NCI-H345 treated with DMSO at 0.1 percent for 48 hours (cell line): ENCODE measurements at regions not wholly inside any gene's neighbourhood (a gene's known extent, or its start where the extent isn't known, plus 50 kb on each side); places are given as distances from the start of the nearest gene placed in this dataset.
A peak's percentile ranks its signal among the peaks of the same experiment; 100 is the strongest.

Source experiments
- DNase-seq: peaks from one replicate; lab custom pipeline; 2025; ENCODE audit not compliant: unreplicated experiment; lab: John Stamatoyannopoulos, UW

DNA sequence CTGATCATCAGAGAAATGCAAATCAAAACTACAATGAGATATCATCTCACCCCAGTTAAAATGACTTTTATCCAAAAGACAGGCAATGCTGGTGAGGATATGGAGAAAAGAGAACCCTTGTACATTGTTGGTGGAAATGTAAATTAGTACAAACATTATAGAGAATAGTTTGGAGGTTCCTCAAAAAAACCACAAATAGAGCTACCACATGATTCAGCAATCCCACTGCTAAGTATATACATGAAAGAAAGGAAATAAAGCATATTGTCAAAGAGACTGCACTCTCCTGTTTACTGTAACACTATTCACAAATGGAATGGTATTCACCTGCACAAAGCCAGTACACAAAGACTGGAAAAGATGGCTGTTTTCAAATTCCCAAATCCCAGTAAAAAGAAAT lies 1233.7 kb downstream of the PCDH17 start:
- DNase-seq, result no peak

DNA sequence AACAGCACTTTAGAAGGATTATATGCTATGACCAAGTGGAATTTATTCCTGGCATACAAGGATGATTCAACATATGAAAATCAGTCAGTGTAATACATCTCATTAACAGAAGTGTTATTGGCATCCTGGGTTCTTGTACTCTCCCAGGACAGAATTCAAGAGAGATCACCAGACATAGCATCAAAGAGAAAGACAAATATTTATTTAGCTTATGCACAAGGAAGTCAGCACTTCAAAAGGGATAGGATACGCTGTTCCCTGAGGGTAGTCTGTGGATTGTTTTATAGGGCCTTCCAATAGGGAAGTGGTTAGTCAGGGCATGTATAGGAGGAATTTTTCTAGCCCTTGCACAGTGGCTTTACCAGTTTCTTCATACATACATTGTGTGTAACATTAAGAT lies 1238.0 kb downstream of the PCDH17 start:
- peak; percentile 10 for DNase-seq

DNA sequence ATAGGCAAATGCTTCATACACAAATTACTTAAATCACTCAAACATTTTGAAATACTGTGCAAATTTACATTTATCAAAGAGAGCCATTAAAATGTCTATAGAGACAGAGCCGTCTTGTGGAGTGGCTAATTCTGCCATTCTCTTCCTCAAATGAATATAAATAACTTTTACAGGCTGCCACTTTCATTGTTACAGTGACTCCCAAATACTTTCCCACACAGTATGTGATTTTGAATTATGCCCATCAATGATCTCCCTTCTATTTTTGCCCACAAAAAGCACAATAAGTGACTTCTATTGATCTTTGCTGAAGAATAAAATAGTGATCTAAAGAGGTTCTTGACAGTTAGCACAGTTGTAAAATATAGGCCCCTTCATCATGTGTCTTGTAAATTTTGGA lies 1244.9 kb downstream of the PCDH17 start:
- DNase-seq, result no peak

DNA sequence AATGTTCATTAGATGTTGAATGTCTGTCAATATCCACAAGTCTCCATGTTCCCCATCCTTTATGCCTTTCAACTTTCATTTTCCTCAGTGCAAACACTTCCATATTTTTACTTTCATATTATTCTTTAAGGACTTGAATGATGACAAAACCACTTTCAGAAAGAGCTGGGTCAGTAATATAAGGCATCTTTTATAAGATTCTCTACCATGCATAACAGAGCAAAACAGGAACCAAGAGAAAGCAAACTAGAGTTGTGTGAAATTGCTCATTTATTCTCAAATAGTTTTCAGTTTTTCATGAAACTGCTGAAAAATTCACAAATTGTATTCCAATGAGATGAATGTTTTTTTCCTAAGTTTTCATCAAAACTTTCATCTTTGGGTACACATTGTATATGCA lies 1247.6 kb downstream of the PCDH17 start:
- DNase-seq, result no peak

DNA sequence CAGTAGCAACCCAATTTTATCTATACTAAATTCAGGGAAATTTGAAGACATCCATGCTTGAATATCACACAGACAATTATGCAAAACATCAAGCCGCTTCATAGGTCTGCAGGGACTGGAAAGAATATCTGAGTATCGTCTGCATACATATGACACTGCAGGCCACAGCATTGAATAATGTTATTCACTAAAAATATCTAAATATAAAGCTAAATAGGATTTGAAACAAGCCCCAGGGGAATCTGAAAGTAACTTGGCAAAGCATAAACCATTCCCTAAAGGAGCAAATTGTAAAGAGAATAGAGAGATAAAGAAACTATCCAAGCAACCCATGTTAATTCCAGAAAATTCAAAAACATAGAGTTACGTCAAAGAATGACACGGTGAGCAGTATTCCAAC lies 1251.0 kb downstream of the PCDH17 start:
- no peak for DNase-seq

DNA sequence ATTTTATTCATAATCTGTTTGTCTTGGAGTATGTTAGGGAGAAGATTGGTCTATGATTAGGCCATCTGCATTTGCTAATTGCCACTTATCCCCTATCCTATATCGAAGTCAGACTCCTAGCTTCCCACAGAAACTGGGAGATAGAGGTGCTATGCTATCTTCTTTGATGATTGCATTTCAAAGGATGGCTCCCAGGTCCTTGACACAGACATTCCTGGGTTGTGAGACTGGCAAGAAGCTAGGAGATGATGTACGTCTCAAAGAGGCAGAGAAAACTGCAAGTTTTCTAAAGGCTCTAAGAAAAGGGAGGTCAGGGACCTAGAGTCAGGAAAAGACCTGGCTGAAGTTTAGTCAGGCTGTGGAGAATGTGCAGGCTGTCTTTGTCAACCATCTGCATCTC lies 1251.9 kb downstream of the PCDH17 start:
- no peak for DNase-seq

DNA sequence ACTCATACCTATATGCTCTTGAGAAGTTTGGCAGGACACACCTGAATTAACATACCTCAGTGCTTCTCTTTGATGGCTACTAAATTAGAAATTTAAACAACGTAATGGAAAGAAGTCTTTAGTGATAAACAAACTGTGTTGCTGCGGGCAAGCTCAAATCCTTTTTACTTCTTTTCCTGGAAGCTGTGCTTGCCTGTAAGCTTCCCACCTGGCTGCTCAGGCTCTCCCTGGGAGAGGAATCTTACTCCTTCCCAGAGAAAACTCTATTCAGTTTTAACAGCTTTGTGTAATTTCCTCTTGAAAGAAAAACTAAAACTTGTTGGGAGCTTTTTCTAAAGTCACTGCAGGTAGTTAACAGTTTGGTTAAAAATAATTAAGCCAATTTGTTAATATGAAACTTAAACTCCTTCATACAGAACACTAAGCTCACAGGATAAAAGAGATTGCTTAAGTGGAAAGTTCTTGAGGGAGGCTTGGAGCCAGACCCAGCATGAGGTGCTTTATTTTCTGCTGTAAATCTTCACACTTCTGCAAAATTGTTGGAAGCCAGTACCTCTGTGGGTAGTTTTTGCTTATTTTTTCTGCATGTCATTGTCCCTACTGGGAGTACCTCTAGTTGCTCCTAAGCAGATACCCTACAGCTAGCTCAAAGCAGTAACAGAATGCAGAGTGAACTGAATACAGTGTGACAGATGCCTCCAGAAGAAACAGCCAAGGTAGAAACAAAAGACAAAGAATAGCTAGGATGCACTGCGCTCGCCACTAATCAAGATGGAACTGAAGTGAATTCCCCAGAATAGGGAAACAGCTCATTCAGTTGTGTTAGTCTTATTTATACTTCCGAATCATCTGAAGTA lies 1253.0 kb downstream of the PCDH17 start:
- DNase-seq, result no peak

DNA sequence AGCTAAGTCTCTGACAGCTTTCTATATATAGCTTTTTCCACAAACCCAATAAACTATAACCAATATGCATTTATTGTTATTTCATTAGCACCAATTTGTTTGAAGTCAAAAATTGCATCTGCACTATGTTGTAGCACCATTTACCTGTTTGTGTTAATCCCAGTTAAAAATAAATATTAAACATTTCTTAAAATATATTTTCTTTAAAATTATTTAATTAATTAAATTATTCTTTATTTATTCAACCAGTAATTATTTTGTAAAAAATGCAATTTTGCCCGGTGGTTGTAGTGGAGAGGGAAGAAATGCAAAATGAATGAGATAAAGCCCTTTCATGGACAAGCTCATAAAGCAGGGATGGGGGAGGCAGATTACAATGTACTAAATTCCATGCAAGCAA lies 1257.9 kb downstream of the PCDH17 start:
- DNase-seq, result no peak

DNA sequence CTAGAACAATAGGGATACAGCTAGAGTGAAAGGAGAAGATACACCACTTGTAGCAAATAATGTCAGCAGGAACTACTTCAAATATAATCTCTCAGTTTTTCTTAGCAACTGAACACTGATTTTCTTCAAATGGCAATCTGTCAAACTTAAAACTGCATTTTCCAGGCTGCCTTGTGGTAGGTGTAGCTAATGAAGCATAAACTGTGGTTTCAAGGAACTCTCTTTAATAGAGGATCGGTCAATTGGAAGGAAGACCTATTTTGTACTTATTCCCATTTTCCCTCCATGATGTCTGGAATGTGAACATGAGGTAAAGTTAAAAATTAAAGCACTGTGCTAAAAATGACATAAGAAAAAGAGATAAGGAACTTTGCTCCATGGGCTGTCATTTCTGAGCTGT lies 1261.9 kb downstream of the PCDH17 start:
- DNase-seq, result no peak

DNA sequence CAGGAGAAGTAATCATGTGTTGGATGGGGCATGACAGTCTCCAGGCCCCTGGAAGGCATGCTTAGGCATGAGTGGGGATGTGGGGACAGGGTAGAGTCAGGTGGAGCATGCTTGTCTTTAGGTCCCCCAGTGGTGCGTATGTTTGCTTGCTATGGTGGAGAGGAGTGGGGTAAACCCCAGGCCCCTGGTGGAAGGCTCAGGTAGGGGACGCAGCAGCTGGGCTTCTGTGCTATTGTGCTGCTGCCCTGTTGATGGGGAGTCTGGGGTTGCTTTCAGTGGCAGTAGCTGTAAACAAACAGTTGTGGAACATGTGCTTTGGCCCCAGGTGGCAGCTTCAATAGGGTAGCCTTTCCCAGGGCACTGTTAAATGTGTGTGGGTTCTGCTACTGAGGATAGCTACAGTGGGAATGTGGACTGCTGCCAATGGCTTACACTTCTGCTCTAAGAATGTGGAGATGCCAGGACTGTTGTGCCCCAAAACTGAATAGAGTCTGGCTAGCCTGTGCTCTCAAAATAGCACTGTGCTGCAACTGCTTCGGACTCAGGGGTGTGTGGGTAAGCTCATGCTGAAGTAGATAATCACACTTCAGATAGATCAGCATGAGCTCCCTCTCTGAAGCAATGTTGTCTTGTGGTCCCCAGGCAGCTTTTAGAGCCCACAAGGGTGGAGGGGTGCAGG lies 1257.3 kb downstream of the DIAPH3 start:
- DNase-seq, result no peak

DNA sequence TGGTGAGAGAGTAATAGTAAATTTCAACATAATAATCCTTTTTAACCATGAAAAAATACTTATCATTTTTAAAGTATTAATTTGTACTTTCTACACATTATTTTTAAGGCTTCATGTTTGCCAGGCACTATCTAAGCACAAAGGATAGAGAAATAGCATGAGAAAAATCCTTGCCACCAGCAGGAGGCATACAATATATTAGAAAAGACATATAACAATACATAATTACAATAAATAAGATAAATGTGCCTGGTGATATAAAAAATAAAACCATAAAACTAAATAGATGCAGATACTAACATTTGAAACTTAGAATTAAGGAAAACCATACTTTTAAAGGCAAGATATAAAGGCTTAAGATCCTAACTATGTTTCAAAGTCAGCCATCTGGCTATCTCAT lies 1256.4 kb downstream of the DIAPH3 start:
- DNase-seq, result no peak

DNA sequence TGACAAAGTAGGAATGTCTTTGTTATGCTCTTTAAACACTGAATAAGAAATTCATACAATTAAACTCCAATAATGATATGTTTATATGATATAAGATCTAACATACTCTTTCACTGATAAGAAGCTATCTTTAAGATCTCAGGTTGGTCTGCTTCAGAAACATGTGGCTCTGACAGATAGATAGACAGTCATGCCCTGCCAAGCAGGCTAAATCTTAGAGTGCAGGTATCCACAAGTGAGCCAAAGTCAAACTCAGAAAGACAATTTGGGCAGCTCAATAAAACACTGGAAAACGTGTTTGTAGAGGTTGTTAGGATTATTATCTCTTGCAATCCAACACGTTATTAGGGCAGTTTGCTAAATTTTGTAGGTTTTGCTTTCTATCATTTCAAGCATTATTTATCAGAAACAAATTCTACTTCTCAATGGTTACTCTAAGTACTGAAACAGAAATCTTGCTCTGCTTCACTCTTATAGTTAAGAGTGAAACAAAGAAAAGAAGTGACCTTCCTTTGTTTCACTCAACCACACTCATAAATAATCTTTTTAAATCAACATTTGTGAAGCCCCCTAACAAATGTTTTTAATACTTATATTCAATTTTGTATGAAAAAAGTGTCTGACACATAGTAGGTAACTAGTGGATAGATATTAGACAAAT lies 1255.6 kb downstream of the DIAPH3 start:
- DNase-seq, result no peak

DNA sequence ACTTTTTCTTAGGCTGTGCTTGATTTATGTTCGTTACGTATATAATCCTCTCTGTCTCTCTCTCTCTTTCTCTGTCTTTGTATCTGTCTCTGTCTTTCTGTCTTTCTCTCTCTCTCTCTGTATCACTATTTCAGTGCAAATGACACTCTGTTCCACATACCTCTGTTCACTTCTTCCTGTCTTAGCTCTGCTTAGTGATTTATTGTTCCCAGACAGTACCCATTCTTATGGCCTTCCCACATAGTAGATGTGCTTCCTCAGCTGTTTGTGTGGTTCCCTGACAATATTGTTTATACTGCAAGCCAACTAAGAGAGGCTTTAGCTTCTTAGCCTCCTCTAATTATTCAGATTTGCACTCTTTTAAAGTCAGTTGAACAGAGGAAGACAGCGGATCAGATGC lies 1244.2 kb downstream of the DIAPH3 start:
- DNase-seq, result no peak

DNA sequence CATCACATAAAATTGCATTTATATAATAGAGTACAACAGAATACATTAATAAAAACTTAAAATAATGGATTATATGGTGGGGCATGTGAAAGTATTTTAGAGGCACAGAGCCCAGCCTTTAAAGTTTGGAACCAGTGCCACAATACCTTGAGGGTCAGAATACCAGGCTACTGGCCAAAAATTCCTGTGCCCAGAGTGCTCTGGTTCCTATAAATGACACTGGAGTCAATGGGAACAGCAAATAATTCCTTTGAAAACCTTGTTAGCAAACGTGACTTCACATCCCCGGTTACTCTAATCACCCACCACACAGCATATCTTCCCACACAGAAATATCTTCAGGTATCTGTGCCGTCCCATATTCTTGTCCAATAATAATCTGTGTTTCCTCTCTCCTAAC lies 1242.6 kb downstream of the DIAPH3 start:
- DNase-seq, result no peak

DNA sequence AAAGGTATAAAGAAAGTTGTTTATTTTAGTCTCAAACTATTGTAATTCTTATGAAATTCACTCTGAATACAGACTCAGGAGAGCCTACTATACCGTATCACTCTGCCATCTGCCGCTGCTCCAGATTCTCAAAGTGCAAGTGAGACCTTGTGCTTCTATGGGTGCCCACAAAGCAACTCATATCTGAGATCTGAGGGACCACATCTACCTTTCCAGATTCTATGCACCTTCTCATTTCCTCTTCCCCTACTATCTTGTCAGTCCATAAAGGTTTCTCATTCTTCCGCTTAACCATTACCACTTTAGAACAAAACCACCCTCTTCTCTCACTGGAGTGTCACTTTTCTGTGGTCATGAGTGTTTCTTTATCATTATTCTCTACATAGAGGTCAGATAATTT lies 1236.9 kb downstream of the DIAPH3 start:
- no peak for DNase-seq

DNA sequence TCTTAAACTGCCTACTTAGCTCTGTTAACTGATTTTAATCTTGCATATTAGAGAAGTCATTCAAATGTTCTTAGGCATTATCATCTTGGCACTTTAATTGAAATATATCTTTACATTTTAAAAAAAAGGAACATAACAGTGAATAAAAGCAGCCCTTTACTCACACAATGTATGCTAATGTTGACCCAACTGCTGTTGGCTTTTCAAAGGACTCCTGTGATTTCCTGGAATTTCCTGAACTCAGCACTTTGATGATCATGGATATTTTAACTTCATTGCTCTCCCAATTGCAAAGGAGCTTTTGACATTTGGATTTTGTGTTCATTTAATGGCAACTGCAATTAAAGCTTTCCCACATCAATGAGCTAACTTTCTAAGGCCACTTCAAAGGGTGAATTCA lies 1230.3 kb downstream of the DIAPH3 start:
- no peak for DNase-seq

DNA sequence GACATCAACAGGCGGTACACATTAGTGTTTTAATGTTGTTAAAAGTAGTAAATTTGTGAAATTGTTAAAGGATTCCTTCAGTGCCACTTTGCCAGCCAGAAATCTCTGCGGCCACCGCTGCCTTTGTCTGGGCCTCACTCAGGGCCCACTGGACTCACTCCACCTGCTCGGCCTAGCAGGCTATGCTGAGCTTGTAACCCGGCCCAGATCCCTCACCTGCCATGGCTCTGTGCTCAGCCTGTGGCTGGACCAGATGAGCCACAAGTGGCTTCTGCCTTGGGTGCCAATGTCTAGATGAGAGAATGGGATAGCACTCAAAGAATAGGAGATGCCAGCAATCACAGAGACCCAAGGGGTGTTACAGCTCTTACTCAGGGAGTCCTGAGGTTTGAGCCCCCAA lies 1228.0 kb downstream of the DIAPH3 start:
- no peak for DNase-seq

DNA sequence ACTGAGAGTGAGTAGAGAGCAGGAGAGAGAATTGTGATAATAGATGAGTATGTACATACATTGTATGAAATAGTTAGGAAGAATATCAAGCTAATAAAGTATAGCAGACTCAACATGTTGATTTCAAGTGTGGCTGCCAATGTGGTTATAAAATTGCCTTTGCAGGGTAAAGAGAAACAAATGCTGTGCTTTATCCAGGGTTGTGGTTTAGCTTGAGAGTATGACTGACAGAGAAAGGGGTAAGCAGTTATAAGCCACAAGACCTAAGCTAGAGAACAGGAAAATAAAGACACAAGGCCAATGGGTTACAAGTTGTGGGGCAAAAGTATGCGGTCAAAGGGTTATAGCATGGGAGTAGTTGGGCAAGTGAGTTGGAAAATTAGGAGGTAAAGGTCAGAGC lies 1217.5 kb downstream of the DIAPH3 start:
- no peak for DNase-seq

DNA sequence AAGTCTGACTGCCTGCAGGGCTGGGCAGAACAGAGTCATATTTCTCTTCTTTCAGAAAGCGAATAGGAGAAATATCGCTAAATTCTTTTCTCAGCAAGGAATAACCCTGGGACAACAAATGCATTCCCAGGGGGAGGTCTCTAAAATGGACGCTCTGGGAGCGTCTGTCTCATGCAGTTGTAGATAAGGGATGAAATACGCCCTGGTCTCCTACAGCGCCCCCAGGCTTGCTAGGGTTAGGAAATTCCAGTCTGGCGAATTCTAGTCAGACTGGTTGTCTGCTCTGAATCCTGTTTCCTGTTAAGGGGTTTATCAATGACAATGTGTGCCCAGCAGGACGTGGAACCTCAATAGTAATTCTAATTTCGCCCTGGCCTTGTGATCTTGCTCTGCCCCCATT lies 1214.1 kb downstream of the DIAPH3 start:
- no peak for DNase-seq

DNA sequence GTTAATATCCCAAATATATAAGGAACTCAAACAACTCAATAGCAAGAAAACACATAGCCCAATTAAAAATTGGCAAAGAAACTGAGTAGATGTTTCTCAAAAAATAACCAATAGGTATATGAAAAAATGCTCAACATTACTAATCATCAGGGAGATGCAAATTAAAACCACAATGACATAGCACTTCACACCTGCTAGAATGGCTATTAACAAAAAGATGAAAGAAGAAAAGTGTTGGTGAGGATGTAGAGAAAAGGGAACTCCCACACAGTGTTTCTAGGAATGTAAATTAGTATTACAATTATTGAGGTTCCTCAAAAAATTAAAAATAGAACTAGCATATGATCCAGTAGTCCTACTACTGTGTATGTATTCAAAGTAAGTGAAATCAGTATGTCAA lies 1212.8 kb downstream of the DIAPH3 start:
- DNase-seq, result no peak

DNA sequence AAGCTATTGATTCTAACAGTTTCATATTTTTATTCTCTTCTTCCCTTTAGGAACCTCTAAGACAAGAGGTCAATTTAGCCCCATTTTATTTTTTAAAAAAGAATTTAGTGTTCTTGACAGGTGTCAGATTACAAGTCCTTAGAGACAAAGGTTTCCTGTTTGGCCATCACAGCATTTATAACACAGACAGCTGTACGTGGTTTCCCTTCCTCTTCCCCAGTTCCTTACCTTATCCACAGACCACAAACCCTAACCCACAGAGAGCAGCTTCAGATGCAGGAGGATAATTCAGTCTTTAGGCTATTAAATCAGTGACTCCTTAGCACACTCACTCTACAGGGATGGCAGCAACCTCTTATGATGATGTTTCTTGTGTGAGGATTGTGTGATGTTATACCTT lies 1210.1 kb downstream of the DIAPH3 start:
- no peak for DNase-seq
